RWPE1 (cell line): ENCODE measurements at regions not wholly inside any gene's neighbourhood (a gene's known extent, or its start where the extent isn't known, plus 50 kb on each side); places are given as distances from the start of the nearest gene placed in this dataset.
A peak's percentile ranks its signal among the peaks of the same experiment; 100 is the strongest.

Source experiments
- CTCF ChIA-PET: fragments of 350-600 bp; sonication (Branson Sonifier 250); formaldehyde crosslinking; extraction: SDS; loops from one replicate; lab custom pipeline; 2021; lab: Yijun Ruan, JAX
- POLR2A ChIA-PET: fragments of 400-600 bp; formaldehyde crosslinking; extraction: SDS; loops from one replicate; lab custom pipeline; 2020; ENCODE audit warnings: antibody characterized with exemption; ENCODE audit not compliant: low non-redundant PET; lab: Yijun Ruan, JAX
- DNase-seq: peaks from one replicate; pipeline ENCODE4 v3.0.0; 2012; ENCODE audit warnings: low spot score
- H3K27ac ChIP-seq: fragments of 450-650 bp; 2 replicates; pipeline ENCODE4 v1.5.1; 2017
- CTCF ChIP-seq: fragments of 450-650 bp; conservative IDR thresholded peaks from 2 replicates; pipeline ENCODE4 v1.5.1; 2017; ENCODE audit warnings: low read depth, mild to moderate bottlenecking

- H3K27ac ChIP-seq: no peak overlapping the region
- POLR2A ChIA-PET: no interaction called here
- TF ChIP-seq CTCF: no peak
- no peak for DNase-seq
- CTCF ChIA-PET: interaction anchor here (0.6 kb wide), 1 partner anchor 38 kb away, joined by 3 read pairs; no protein-coding TSS in a partner anchor
Measured at GRCh38 chr6:112800439-112800838, 453.3 kb downstream of the RFPL4B start.

GRCh38 chr6:112800916-112801315 lies 453.8 kb downstream of the RFPL4B start:
- POLR2A ChIA-PET: no interaction called here
- TF ChIP-seq CTCF: no peak
- CTCF ChIA-PET: interaction anchor here (0.6 kb wide), 1 partner anchor 37 kb away, joined by 3 read pairs; no protein-coding TSS in a partner anchor
- DNase-seq: no peak
- H3K27ac ChIP-seq: no peak overlapping the region

GRCh38 chr6:112801468-112802080 lies 454.4 kb downstream of the RFPL4B start:
- no peak for DNase-seq
- H3K27ac ChIP-seq: no peak overlapping the region
- TF ChIP-seq CTCF: no peak
- CTCF ChIA-PET: interaction anchor here (0.6 to 0.7 kb wide), 2 partner anchors 80 to 485 kb away, joined by 4 read pairs; no protein-coding TSS in a partner anchor
- POLR2A ChIA-PET: no interaction called here

- DNase-seq: peak; percentile 28
- no peak for TF ChIP-seq CTCF
- CTCF ChIA-PET: interaction anchor here (0.6 to 0.7 kb wide), 2 partner anchors 79 to 484 kb away, joined by 4 read pairs; no protein-coding TSS in a partner anchor
- POLR2A ChIA-PET: no interaction called here
- no peak overlapping the region for H3K27ac ChIP-seq
Measured at GRCh38 chr6:112802144-112802543, 455.0 kb downstream of the RFPL4B start.

GRCh38 chr6:112804638-112805330 lies 457.7 kb downstream of the RFPL4B start:
- TF ChIP-seq CTCF: no peak
- CTCF ChIA-PET: interaction anchor here (0.6 to 0.7 kb wide), 2 partner anchors 306 to 565 kb away, joined by 3 read pairs; no protein-coding TSS in a partner anchor

GRCh38 chr6:112806163-112806865 lies 459.2 kb downstream of the RFPL4B start:
- H3K27ac ChIP-seq: no peak overlapping the region
- no peak for DNase-seq
- TF ChIP-seq CTCF: no peak
- ChIA-PET POLR2A (no interaction called here), CTCF (no interaction called here)

More at GRCh38 chr6:112804638-112805330, 457.7 kb downstream of the RFPL4B start:
- POLR2A ChIA-PET: no interaction called here
- no peak overlapping the region for H3K27ac ChIP-seq
- DNase-seq: no peak
